ENCODE measurements at regions not wholly inside any gene's neighbourhood (a gene's known extent, or its start where the extent isn't known, plus 50 kb on each side); places are given as distances from the start of the nearest gene placed in this dataset.
A peak's percentile ranks its signal among the peaks of the same experiment; 100 is the strongest.

DNA sequence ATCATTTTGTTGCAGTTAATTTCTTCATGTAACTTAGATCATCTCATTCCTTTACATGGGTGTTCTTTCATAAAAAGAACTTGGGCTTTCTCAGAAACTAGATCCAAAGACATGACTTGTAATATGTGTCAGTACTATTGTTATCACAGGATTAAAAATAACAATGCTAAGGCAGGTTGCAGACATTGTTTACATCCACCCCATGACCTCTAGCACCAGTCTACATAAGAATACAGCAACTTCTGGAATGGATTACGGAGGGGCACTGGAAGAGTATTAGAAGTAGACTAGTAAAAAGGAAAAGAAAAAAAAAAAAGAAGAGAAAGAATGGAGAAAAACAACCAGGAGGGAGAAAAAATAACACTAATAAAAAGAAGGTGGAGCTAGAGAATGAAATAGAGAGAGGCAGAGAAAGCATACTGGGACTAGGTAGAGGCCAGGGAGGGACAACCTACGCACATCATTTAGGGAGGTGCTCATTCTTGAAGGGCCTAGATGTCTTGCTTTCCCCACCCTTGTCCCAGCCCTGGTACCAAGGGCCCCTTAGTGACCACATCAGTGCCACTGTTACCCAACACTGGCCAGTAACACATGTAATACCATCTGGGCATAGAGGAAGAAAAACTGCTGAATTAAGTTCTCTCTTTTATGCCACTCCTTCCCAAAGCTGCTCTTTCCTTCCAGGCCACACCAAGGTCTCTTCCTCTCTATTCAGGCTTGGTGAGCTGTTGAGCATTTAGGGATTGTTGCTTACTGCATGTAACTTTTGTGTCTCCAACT is 70.6 kb upstream of the KLF7 start:
- DNase-seq: no peak

DNA sequence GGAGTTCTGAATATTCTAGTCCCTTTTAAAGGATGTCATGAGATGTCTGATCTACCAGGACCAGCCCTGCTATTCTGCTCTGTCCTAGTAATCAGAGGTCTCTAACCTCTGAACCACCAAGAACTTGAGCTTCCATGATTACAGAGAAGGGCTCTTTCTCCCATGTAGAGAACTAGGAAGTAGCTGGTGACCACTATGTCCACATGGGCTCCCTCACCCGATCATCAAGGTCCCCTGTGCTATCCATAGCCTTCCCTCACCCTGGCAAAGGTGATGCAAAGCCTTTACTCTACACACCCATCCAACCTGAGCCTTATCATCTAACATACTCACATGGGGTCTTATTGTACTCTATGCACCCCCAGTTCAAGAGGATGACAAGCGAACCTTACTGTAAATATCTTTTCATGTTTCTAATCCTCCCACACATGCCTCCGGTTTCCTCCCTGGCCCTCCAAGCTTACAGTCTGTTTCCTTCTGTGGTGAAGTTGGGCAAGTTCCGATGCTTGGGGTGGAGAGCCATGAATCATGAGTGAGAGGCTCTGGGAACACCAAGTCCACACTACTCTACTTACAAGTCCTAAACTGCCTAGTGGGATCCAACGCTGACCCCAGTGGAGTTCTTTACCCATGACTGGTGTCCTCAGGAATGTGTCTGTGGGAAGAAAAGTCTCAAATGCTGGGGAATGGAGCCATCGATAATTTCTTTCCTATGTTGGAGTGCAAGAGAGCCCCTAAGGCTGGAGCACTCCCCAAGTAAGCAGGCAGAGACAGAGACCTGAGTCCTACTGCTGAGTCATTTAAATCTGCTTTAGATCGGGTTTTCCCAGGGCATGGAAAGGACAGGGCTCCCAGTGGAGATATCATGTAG is 73.3 kb upstream of the KLF7 start:
- DNase-seq: no peak

DNA sequence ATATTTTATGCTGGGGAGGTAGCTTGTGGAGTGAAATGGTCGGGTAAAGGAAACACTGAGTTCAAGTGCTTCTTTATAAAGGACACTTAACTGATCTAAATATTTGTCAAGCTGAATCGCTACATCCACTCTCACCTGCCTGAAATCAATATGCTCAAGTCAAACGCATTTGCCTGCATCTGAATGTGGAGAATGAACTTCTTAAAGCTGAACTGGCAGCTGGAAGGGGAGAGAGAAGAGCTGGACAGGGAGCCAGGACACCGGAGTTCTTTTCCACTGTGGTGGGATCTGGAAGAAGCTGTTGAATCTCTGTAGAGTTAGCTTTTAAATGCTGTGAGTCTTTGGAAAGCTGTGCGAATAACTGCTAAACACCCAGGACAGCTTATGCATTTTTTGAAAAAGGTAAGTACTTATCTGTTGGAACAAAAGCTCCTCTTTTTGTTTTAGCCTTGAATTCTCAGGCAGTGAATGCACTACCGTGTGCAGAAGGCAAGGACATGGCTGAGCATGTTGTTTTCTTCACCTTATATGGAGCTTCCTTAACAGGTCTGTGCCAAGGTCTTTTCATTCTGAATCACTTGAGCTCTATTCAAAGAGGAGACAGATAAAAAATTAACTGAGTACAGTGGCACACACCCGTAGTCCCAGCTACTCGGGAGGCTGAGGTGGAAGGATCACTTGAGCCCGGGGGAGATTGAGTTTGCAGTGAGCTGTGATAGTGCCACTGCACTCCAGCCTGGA is 74.2 kb upstream of the KLF7 start:
- DNase-seq: no peak

DNA sequence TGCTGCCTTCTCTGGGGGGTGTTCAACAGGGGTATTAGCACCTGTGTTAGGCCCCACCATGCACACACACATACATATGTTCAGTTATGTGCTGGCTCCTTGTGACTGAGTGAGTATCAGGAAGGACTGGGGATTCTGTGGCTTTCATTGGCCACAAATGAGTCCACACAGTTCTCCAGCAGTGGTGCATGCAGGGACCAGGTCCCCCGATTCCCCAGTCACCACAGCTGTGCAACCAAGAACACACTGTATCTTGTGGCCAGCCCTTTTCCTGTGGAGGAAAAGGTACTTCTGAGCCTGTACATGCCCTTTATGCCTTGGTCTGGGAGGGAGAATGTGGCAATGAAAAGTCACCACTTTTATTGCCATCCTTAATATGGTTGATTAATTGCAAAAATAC is 74.9 kb upstream of the KLF7 start:
- no peak for DNase-seq

DNA sequence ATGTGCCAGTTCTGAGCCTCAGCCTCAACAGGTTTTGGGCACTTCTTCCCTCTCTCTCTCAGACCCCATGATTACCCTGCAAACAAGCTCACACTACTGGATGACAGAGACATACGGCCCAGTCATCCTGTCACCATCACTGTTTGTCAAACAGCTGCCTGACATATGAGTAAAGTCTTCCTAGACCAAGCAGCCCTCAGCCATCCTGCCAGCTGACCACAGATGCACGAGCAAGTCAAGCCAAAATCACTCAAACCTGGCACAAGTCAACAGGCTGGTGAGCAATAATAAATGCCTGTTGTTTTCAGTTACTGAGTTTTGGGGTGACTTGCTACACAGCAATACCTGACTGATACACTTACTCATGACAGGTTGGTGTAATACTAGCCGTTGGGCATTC is 75.5 kb upstream of the KLF7 start:
- DNase-seq: peak; percentile 17

DNA sequence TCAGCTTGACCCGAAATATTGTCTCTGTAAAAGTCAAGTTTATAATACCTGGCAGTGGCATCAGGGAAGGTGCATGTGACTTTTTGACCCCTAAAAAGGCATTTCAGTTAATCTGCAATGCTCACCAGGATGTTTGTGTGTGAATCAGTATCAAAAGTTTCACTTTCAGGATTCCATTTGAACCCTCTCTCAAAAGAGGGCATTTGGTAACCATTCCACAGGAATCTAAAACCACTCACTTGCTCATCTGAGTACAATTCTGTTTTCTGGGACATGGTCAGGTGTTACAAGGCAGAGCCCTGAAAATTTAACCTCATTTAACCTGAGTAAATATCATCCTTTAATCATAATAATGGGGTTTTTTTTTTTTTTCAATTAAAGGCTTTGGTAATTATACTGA is 77.9 kb upstream of the KLF7 start:
- no peak for DNase-seq

DNA sequence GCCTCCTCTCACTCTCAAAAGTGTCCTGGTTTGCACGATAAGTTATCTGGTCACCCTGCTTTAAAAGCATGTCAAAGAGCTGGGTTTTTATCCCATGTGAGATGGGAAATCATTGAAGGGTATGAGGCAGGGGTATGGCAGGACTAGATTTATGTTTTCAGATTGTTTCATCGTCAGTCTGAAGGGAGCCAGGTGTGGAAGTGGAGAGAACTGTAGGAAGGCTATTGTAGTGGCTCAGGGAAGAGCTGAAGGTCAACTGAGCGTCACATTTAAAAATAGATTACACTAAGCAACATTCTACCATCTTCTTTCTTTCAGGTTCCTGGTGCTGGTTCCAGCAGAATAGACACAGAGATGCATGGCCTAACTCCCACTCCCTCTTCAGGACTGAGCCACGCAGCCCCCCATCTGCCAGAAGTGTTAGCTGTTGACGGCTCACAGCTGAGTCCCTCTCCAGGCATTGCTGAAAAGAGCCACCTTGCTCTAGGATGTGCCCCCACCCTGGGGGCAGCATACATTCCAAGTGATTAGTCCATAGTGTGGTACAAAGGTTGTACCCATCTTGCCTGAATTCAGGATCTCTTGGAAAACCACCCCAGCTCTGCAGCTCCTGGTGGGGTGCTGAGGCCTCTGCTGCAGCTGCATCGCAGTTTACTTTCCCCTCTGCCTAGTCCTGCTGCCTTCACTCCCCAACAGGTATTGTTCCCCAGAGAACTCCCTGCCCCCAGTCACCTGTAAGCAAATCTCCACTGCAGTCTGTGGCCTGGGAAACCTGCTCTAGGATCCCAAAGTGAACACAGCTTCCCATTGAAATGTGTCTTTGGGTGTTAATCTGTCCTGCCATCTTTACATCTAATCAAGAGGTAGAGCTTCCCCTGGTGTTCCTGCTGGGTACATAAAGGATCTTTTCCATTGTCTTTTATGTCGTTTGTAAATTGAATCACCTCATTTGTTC is 79.5 kb upstream of the KLF7 start:
- DNase-seq: no peak

DNA sequence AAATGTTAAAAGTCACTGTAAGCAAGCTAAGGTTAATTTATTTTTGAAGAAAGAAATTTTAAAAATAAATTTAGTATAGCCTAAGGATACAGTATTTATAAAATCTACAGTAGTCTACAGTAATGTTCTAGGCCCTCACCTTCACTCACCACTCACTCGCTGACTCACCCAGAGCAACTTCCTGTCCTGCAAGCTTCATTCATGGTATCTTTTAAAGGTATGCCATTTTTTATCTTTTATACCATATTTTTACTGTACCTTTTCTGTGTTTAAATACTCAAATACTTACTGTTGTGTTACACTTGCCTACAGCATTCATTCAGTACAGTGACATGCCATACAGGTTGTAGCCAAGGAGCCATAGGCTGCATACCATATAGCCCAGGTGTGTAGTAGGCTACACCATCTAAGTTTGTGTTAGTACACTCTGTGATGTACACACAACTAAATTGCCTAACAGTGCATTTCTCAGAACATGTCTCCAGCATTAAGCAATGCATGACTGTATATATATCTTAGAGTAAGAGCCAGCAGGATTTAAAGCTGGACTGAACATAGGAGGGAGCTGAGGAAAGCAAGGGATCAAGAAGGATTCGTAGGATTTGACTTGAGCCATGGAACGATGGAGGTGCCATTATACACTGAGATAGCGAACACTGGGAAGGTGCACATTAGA is 83.1 kb upstream of the KLF7 start:
- DNase-seq: peak; percentile 27

DNA sequence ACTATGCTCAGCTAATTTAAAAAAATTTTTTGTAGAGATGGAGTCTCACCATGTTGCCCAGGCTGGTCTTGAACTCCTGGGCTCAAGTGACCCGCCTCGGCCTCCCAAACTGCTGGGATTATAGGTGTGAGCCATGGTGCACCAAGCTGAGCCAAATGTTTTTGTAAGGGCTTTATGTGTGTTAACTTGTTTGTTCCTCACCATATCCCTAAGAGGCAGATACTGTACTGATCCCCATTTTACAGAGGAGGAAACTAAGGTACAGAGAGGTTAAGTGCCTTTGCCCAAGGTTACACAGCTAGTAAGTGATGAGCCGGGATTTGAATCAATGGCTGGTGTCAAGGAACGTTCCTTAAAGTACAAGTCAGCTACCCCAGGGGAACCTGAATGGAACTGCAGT is 85.3 kb upstream of the KLF7 start:
- no peak for DNase-seq

DNA sequence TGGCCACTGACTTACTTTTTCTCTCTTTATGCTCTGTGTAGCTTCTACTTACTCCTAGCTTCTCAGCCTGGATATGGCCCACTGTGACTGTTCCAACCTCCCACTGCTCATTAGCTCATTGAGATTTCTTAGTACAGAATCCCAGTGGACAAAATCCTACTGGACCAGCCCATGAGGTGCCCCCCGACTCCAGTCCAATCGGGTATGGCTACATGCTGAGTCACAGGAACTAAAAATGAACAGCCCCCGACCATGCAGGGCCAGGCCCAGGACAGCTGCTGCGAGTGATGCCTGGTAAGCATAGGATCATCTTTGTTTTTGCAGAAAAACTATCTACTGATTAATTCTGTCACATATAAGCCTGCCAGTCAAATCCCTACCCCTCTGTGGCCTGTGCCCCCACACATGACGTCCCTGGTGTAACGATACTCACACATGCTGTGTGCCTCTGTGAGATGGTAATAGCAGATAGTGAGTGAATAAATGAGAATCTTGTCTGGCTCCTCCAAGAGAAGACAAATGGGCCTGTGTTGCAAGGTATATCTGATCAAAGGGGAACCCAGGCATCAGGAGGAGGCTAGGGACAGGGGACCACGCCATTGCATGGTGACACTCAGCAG is 85.9 kb upstream of the KLF7 start:
- no peak for DNase-seq

DNA sequence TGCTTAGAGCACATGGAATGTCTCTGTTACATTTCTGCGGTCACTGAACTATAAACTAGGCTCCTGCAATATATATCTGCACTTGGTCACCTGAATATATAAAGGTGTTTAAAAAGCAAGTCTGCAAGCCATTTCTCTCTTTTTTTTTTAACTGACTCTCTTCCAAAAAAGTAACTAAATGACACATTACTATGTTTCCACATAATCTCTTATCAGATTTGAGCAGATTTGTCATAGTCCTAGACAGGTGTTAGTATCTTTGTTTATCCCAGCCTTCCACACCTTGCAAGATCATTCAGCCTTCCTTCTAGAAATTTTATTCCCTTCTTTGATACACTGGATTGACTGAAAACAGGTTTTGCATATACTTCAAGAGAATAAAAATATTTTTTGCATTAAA is 86.7 kb upstream of the KLF7 start:
- DNase-seq: no peak

DNA sequence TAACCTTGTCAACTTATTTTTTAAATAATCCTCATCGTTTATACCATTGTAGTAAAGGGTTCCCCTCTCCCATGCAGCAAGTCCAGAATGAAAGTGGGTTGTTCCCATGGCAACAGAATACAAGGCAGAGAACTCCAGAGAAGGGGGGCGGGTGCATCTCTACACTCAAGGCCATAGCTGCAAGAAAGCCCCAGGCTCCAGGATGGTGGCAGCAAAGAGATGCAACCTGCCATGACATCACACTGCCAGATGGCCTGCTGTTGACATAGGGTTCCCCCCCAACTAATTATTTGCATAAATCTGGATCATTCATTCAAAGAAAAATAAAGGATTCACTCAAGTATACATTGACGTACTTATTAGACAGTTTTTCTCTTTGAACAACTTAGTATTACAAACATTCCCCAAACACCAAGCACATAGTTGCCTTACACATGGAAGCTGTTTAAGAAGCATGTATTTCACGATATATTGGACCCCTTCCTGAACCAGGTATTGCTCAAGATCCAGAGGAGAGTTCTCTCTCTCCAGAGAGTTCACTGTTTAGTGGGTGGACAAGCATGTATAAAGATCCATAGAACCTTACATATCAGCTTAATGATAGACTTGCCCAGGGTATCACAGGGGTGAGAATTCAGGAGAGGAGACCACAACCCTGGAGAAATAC is 87.4 kb upstream of the KLF7 start:
- DNase-seq: no peak

DNA sequence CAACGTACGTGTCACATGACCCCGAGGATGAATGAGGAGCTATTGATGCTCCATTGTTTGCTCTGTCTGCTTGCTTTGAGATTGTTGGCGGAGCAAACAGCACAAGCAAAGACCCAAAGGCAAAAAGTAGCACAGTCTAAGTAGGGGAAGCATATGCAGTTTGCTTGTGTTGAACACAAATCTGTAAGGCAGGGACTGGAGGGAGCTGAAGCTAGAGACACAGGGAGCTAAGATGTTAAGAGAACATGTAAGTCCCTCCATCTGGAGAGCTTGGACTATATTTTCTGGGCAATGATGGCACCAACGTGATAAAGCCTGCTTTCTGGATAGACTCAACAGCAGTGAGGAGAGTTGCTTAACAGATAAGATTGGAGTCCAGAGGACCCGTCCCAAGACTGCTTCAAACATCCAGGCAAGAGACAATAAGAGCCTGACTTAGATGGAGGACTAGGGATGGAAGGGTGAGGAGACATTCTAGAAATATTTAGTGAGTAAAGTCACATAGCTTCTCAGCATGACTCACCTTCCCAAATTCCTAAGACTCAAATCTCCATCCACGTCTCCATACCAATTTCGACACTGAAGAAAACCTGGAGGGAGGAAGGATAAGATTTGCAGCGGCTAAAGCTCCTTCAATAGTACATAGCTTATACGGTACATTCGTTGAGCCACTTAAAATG is 88.1 kb upstream of the KLF7 start:
- DNase-seq: no peak

DNA sequence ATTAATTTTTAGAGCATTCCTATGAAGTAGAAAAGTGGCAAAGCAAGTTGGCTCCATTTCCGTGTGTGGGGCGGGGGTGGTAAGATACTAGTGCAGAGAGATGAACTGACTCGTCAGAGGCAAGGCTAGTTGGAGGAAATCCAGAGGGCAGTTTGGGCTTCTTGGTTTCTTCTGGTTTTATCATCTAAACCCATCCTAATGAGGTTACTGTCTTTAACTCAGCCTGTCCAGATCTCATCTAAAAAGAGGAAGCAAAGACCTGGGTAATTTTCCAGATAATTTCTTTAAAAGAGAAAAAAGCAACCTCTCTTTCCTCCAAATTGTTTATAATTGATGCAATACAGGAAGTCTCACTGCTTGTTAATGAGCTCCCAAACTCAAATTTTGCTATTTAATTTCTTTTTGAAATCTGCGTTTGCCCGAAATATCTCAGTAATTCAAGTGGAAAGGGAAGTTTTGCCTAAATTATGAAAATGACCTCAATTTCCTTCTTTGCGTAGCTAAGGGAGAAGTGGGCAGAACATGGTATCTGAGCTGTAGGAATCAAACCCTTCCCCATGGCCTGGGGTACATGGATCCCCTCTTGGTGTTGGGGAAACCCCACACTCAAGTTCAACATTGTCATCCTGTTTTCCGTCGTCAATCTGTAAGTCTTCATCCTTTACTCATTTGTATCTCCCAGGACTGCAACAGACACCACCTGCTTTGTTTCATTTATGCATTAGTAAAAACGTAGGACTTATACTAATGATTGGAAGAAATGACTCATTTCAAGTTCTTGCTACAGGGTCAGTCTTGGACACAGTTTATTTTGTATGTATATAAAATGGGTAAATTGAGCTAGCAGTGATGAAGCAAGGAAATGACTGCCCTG is 89.1 kb upstream of the KLF7 start:
- DNase-seq: no peak

DNA sequence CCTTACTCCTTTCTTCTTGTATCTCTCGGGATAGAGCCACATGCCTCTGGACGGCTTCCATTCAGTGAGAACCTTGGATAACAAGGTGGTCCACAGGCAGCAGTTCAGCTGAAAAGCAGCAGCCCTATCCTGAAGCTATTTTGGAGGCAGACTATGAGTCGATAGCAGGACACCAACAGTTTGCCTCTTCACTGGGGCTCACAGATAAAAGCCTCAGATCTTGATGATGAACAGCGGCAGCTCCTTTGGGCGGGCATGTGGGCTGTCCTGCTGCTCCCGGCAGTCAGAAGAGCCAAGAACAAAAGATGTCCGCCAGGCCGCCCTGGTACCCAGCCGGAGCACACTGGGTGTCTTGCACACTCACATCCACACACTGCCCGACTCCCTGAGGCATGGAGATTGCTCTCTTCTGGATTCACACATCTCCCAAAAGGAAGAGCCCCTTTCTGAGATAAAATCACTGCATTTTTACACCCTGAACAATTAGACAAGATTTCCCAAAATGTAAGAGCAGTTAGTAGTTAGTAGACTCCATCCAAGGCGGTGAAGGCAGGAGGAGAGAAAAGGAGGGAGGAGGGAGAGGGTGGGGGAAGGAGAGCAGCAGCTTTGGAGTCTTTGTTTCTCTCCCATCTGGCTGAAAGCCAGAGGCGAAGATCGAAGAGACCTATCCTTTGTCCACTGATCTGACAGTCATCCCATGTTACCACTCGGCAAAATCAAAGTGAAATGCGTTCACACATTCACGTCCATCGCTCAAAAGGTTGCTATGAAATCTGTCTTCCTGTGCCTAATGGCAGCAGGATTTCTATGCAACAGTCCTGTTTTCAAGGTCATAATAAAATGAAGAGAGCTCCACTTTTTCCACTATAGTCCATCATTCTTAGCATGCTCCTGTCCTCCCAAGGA is 90.1 kb upstream of the KLF7 start:
- DNase-seq: no peak

DNA sequence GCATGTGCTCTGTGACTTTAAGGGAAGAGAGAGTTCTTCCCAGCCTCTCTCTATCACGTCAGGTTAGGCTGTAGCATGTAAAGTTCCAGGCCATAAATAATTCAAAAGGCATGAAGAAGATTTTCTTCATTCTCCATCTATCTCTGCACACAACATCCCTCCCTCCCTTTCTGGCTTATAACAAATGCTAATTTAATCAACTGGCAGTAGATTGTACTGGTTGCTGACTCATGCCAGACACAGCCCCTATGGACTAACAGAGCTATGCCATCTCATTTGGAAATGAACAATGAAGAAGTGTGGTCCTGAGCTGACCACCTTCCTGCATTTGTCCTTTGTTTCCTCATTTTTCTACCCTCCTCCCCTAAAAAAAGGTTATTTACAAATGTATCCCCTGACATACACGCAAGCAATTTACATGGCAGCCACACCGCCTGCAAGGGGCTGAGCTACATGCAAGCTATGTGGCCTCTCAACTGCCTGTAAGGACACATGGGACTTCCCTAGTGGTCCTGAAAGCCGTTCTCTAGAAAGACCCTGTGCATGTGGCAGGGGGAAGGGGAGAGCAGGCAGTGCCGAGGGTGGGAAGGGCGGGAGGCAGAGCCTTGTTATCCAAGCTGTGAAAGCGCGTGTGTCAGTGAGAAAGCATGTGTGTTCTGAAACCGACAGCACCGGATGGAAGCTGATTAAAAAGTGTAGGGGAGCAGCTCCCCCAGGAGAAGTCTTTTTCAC is 90.9 kb upstream of the KLF7 start:
- DNase-seq: no peak

Measured in NK-92 treated with Interleukin-12 subunit alpha and Interleukin-12 subunit beta, amount 100 ng/mL, for 24 hours (cell line).